GM12878 (cell line): ENCODE measurements at regions not wholly inside any gene's neighbourhood (a gene's known extent, or its start where the extent isn't known, plus 50 kb on each side); places are given as distances from the start of the nearest gene placed in this dataset.

ENCODE experiments used
- BHLHE40 ChIP-seq, 2 experiments: fragments of 450-650 bp in 1 of 2; IDR thresholded peaks; 2 replicates each; pipeline ENCODE4 v1.6.1; 2011 to 2017; ENCODE audit warnings: low read depth in 2 of 2, borderline replicate concordance in 1 of 2, improper control_type of control experiment in 1 of 2, low read length in 1 of 2, mild to moderate bottlenecking in 1 of 2
- CUX1 ChIP-seq: IDR thresholded peaks from 2 replicates; pipeline ENCODE4 v1.6.1; 2012; ENCODE audit warnings: improper control_type of control experiment, low read depth, low read length; ENCODE audit not compliant: insufficient replicate concordance
- EED ChIP-seq: sonication (generic); IDR thresholded peaks from 2 replicates; pipeline ENCODE4 v1.6.1; 2016; ENCODE audit warnings: antibody characterized with exemption, low read depth
- ETV6 ChIP-seq, 2 experiments: fragments of 450-650 bp in 1 of 2; IDR thresholded peaks in 1 of 2; conservative IDR thresholded peaks in 1 of 2; 2 replicates each; pipeline ENCODE4 v1.6.1; 2014; ENCODE audit warnings: antibody characterized with exemption in 1 of 2, borderline replicate concordance in 1 of 2, low read depth in 1 of 2, mild to moderate bottlenecking in 1 of 2, moderate library complexity in 1 of 2
- IKZF1 ChIP-seq: fragments of 450-650 bp; conservative IDR thresholded peaks from 2 replicates; pipeline ENCODE4 v1.6.1; 2017; ENCODE audit warnings: antibody characterized with exemption, mild to moderate bottlenecking
- IRF4 ChIP-seq: IDR thresholded peaks from 2 replicates; pipeline ENCODE4 v1.6.1; 2011; ENCODE audit warnings: low read depth, low read length
- LARP7 ChIP-seq: fragments of 450-650 bp; IDR thresholded peaks from 2 replicates; pipeline ENCODE4 v1.6.1; 2017; ENCODE audit warnings: mild to moderate bottlenecking
- MTA2 ChIP-seq: fragments of 450-650 bp; IDR thresholded peaks from 2 replicates; pipeline ENCODE4 v1.6.1; 2016; ENCODE audit warnings: low read depth, mild to moderate bottlenecking, moderate library complexity
- NFYB ChIP-seq: IDR thresholded peaks from 2 replicates; pipeline ENCODE4 v1.6.1; 2011; ENCODE audit warnings: low read depth, mild to moderate bottlenecking, low read length, improper control_type of control experiment, moderate library complexity; ENCODE audit not compliant: insufficient read depth
- TBL1XR1 ChIP-seq: IDR thresholded peaks from 2 replicates; pipeline ENCODE4 v1.6.1; 2012; ENCODE audit warnings: low read depth, low read length, improper control_type of control experiment
- WRNIP1 ChIP-seq: IDR thresholded peaks from 2 replicates; pipeline ENCODE4 v1.6.1; 2011; ENCODE audit warnings: low read depth, low read length, improper control_type of control experiment, borderline replicate concordance
- TF ChIP-seq, protein P1 (sequence below): IDR thresholded peaks from 2 replicates; pipeline ENCODE4 v1.6.1; 2011; ENCODE audit warnings: low read depth, low read length, improper control_type of control experiment, borderline replicate concordance
- TF ChIP-seq, protein P2 (sequence below): fragments of 450-650 bp; IDR thresholded peaks from 2 replicates; pipeline ENCODE4 v1.6.1; 2017; ENCODE audit warnings: mild to moderate bottlenecking, moderate library complexity
- TF ChIP-seq, protein P3 (sequence below): fragments of 450-650 bp; IDR thresholded peaks from 2 replicates; pipeline ENCODE4 v1.6.1; 2016; ENCODE audit warnings: mild to moderate bottlenecking
- TF ChIP-seq, protein P4 (sequence below): IDR thresholded peaks from 2 replicates; pipeline ENCODE4 v1.6.1; 2012; ENCODE audit warnings: low read depth, low read length, improper control_type of control experiment

DNA sequence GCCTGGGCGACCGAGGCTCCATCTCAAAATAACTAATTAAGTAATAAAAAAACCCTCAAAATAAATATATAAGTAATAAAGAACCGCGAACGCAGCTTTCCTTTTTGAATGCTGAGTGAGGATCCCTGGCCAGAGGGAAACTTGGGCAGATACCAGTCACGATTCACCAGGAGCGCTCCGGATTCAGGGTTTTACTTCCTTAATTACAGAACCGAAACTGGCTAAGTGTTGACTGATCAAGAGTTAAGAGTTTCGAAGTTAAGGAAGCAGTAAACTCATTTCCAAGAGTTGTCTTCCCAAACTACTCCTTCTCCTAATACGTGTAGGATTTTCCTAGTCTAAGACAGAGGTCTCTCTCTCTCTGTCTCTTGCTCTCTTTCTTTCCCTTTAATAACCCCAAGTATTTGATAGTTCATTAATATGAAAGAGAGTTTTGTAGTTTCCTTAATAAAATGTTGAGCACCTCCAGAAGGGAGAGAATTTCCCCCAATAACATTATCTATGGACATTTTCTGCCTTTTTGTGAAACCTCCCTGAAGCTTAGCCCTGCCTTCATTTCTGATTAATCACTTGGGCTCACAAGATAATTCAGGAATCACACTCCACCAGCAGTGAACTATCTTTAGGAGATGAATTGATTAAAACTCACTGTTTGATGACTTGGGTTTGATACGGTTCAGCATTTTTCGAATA, 61.4 kb upstream of the ZNF217 start (continued):
- TF ChIP-seq, protein P1, sequence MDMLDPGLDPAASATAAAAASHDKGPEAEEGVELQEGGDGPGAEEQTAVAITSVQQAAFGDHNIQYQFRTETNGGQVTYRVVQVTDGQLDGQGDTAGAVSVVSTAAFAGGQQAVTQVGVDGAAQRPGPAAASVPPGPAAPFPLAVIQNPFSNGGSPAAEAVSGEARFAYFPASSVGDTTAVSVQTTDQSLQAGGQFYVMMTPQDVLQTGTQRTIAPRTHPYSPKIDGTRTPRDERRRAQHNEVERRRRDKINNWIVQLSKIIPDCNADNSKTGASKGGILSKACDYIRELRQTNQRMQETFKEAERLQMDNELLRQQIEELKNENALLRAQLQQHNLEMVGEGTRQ, result no peak
- TF ChIP-seq BHLHE40 (IDR thresholded peaks at IDR 0.05; ENCODE audit: borderline replicate concordance in 1 of 2, low read depth in 2 of 2, low read length in 1 of 2) (peak; percentile 38 to 55; a peak in 2 of 4 replicates), WRNIP1 (no peak), IRF4 (no peak), TBL1XR1 (no peak), CUX1 (no peak), MTA2 (peak; percentile 65; the same call in 1 of the 2 replicates), IKZF1 (peak; percentile 95), EED (peak; percentile 95), ETV6 (conservative IDR thresholded peaks at IDR 0.05 in 1 of 2, IDR thresholded peaks at IDR 0.05 in 1 of 2; ENCODE audit: borderline replicate concordance in 1 of 2, low read depth in 1 of 2) (peak in 1 of 2 experiments; percentile 96; a peak in 2 of 4 replicates), NFYB (no peak), LARP7 (no peak)
- TF ChIP-seq, protein P2, sequence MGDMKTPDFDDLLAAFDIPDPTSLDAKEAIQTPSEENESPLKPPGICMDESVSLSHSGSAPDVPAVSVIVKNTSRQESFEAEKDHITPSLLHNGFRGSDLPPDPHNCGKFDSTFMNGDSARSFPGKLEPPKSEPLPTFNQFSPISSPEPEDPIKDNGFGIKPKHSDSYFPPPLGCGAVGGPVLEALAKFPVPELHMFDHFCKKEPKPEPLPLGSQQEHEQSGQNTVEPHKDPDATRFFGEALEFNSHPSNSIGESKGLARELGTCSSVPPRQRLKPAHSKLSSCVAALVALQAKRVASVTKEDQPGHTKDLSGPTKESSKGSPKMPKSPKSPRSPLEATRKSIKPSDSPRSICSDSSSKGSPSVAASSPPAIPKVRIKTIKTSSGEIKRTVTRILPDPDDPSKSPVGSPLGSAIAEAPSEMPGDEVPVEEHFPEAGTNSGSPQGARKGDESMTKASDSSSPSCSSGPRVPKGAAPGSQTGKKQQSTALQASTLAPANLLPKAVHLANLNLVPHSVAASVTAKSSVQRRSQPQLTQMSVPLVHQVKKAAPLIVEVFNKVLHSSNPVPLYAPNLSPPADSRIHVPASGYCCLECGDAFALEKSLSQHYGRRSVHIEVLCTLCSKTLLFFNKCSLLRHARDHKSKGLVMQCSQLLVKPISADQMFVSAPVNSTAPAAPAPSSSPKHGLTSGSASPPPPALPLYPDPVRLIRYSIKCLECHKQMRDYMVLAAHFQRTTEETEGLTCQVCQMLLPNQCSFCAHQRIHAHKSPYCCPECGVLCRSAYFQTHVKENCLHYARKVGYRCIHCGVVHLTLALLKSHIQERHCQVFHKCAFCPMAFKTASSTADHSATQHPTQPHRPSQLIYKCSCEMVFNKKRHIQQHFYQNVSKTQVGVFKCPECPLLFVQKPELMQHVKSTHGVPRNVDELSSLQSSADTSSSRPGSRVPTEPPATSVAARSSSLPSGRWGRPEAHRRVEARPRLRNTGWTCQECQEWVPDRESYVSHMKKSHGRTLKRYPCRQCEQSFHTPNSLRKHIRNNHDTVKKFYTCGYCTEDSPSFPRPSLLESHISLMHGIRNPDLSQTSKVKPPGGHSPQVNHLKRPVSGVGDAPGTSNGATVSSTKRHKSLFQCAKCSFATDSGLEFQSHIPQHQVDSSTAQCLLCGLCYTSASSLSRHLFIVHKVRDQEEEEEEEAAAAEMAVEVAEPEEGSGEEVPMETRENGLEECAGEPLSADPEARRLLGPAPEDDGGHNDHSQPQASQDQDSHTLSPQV, result no peak
- TF ChIP-seq, protein P3, sequence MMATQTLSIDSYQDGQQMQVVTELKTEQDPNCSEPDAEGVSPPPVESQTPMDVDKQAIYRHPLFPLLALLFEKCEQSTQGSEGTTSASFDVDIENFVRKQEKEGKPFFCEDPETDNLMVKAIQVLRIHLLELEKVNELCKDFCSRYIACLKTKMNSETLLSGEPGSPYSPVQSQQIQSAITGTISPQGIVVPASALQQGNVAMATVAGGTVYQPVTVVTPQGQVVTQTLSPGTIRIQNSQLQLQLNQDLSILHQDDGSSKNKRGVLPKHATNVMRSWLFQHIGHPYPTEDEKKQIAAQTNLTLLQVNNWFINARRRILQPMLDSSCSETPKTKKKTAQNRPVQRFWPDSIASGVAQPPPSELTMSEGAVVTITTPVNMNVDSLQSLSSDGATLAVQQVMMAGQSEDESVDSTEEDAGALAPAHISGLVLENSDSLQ, result 0 out of 2 replicates have a peak, but pooled peaks have one; percentile 5
- TF ChIP-seq, protein P4, sequence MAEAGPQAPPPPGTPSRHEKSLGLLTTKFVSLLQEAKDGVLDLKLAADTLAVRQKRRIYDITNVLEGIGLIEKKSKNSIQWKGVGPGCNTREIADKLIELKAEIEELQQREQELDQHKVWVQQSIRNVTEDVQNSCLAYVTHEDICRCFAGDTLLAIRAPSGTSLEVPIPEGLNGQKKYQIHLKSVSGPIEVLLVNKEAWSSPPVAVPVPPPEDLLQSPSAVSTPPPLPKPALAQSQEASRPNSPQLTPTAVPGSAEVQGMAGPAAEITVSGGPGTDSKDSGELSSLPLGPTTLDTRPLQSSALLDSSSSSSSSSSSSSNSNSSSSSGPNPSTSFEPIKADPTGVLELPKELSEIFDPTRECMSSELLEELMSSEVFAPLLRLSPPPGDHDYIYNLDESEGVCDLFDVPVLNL, result no peak
